AG09319 (cell line): ENCODE measurements at regions not wholly inside any gene's neighbourhood (a gene's known extent, or its start where the extent isn't known, plus 50 kb on each side); places are given as distances from the start of the nearest gene placed in this dataset.
A peak's percentile ranks its signal among the peaks of the same experiment; 100 is the strongest.
"Not testable (repeated sequence)": the region's sequence is repeated elsewhere in the genome, so short reads cannot be mapped to it uniquely, and the experiment has no call there.

Experiments used
- DNase-seq: peaks from one replicate; pipeline ENCODE4 v3.0.0-alpha.2; 2010; ENCODE audit warnings: low read depth; ENCODE audit errors: extremely low read depth

GRCh38 chr3:125781678-125782077 lies 186.4 kb upstream of the OSBPL11 start:
- DNase-seq: not testable (repeated sequence)

GRCh38 chr3:125790312-125790711 lies 178.7 kb upstream of the ROPN1B start:
- not testable (repeated sequence) for DNase-seq

GRCh38 chr3:125791021-125791420 lies 178.0 kb upstream of the ROPN1B start:
- DNase-seq: not testable (repeated sequence)

- not testable (repeated sequence) for DNase-seq
These were observed 159.0 kb upstream of the ROPN1B start for GRCh38 chr3:125810010-125810409.

- DNase-seq: not testable (repeated sequence)
These were observed 146.8 kb upstream of the ROPN1B start for GRCh38 chr3:125822175-125822574.

GRCh38 chr3:125831005-125831750 lies 137.8 kb upstream of the ROPN1B start:
- DNase-seq: not testable (repeated sequence)

- not testable (repeated sequence) for DNase-seq
These were observed 133.4 kb upstream of the ROPN1B start for GRCh38 chr3:125835562-125835961.

- not testable (repeated sequence) for DNase-seq
These were observed 132.9 kb upstream of the ROPN1B start for GRCh38 chr3:125836011-125836551.

GRCh38 chr3:125836786-125837185 lies 132.2 kb upstream of the ROPN1B start:
- not testable (repeated sequence) for DNase-seq

- not testable (repeated sequence) for DNase-seq
These were observed 130.1 kb upstream of the ROPN1B start for GRCh38 chr3:125838857-125839256.

- DNase-seq: not testable (repeated sequence)
These were observed 128.5 kb upstream of the ROPN1B start for GRCh38 chr3:125840465-125840864.

- not testable (repeated sequence) for DNase-seq
These were observed 121.0 kb upstream of the ROPN1B start for GRCh38 chr3:125847966-125848365.

GRCh38 chr3:125855006-125855405 lies 114.0 kb upstream of the ROPN1B start:
- not testable (repeated sequence) for DNase-seq

GRCh38 chr3:125860547-125860946 lies 108.4 kb upstream of the ROPN1B start:
- DNase-seq: not testable (repeated sequence)

- DNase-seq: not testable (repeated sequence)
These were observed 106.1 kb upstream of the ROPN1B start for GRCh38 chr3:125862841-125863254.

GRCh38 chr3:125864532-125864931 lies 104.4 kb upstream of the ROPN1B start:
- not testable (repeated sequence) for DNase-seq

GRCh38 chr3:125886006-125886405 lies 83.0 kb upstream of the ROPN1B start:
- DNase-seq: peak; percentile 74

- not testable (repeated sequence) for DNase-seq
These were observed 69.8 kb upstream of the ROPN1B start for GRCh38 chr3:125899181-125899580.

GRCh38 chr3:125901473-125901872 lies 67.5 kb upstream of the ROPN1B start:
- not testable (repeated sequence) for DNase-seq

GRCh38 chr3:125903780-125904455 lies 65.1 kb upstream of the ROPN1B start:
- not testable (repeated sequence) for DNase-seq

GRCh38 chr3:125907279-125907678 lies 61.7 kb upstream of the ROPN1B start:
- not testable (repeated sequence) for DNase-seq

- DNase-seq: not testable (repeated sequence)
These were observed 58.1 kb upstream of the ROPN1B start for GRCh38 chr3:125910851-125911250.
